GM12873 (cell line): ENCODE measurements at regions not wholly inside any gene's neighbourhood (a gene's known extent, or its start where the extent isn't known, plus 50 kb on each side); places are given as distances from the start of the nearest gene placed in this dataset.

Source experiments
- TF ChIP-seq, protein P1 (sequence below): IDR thresholded peaks from 2 replicates; pipeline ENCODE4 v1.5.1; 2012; ENCODE audit warnings: low read depth, mild to moderate bottlenecking, moderate library complexity, low read length, control low read depth; ENCODE audit not compliant: insufficient read depth; ENCODE audit errors: missing control alignments

GRCh38 chr9:26706223-26706622 is 186.4 kb downstream of the CAAP1 start:
- TF ChIP-seq, protein P1, sequence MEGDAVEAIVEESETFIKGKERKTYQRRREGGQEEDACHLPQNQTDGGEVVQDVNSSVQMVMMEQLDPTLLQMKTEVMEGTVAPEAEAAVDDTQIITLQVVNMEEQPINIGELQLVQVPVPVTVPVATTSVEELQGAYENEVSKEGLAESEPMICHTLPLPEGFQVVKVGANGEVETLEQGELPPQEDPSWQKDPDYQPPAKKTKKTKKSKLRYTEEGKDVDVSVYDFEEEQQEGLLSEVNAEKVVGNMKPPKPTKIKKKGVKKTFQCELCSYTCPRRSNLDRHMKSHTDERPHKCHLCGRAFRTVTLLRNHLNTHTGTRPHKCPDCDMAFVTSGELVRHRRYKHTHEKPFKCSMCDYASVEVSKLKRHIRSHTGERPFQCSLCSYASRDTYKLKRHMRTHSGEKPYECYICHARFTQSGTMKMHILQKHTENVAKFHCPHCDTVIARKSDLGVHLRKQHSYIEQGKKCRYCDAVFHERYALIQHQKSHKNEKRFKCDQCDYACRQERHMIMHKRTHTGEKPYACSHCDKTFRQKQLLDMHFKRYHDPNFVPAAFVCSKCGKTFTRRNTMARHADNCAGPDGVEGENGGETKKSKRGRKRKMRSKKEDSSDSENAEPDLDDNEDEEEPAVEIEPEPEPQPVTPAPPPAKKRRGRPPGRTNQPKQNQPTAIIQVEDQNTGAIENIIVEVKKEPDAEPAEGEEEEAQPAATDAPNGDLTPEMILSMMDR, result no peak

DNA sequence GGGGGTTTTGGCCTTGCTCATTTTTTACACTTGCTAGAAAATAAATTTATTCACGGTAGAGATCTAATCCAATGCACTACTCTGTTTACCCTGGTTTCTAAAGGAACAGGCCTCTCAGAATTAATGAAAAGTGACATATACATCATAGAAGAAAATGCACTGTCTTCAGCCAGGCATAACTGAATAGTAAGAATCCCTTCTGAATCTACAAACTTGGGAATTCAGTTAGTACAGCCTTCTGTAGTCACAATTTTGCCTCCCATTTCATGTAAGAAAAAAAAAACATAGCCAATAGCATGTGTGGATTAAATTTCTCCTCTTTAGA is 197.3 kb downstream of the CAAP1 start:
- TF ChIP-seq, protein P1, result no peak

DNA sequence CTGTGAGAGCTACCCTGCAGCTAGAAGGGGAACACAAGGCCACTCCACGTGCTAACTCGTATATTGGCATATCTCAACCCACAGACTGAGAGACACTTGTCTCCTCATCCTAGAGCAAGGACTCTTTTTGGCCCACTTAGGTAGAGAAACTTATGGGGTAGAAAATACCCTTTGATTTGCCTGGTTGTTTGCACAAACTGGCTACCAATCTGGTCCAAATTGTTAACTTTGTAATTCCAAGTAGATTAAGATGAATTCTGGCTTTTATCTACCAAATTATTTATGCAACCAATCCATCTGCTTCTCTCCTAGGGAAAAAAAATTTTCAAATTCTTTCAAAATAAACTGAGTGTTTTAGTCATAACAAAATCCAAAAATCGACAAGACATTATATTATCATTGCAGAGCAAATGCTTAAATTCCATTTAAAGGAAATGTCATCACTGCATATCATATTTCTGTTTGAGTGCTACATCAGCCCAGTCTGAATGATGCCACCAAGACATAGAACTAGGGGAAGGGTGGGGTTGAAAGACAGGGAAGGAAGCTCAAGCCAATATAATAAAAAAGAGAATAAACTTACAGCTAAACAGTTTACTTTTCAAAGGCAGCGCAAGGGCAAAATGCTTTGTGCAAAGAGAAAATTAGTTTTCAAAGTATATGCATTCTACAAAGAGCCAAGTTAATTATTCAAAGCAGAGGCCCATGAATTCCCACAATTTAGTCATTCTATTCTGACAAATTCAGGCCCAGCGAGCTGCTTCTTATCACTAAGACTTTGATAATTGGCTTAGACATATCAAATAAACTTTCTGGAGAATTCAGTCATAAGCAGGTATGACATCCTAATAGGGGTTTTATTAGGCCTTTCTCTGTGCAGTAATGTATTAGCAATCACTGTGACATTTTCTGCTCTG is 198.0 kb downstream of the CAAP1 start:
- TF ChIP-seq, protein P1, result no peak

- TF ChIP-seq, protein P1, result no peak
Observed at GRCh38 chr9:26689041-26689440, 203.6 kb downstream of the CAAP1 start.

GRCh38 chr9:26687421-26687820 is 205.2 kb downstream of the CAAP1 start:
- TF ChIP-seq, protein P1, result no peak

GRCh38 chr9:26685818-26686217 is 206.8 kb downstream of the CAAP1 start:
- TF ChIP-seq, protein P1, result no peak

- TF ChIP-seq, protein P1, result no peak
Observed at GRCh38 chr9:26684029-26684428, 208.6 kb downstream of the CAAP1 start.
